ELF-1 (cell line): ENCODE measurements at regions not wholly inside any gene's neighbourhood (a gene's known extent, or its start where the extent isn't known, plus 50 kb on each side); places are given as distances from the start of the nearest gene placed in this dataset.

Source experiments
- DNase-seq: peaks from one replicate; pipeline ENCODE4 v3.0.0-alpha.2; 2016; ENCODE audit warnings: low read depth, low spot score

DNA sequence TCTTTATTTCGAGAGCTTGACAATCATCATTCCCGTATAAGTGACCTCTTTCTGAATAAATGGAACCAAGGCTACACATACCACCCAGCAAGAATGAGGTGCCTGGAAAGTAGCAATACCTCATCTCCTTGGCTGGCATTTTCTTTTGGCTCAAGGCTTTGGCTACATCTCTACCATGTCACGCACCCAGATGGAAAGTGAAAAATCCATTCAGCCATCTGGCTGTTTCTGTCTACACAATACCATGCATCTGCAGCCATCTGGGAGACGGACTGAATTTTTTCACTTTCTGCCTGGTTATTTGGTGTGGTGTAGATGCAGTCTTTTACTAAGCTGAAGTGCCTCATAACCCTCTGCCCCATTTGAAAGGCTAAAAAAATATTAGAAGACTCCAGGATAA lies 566.9 kb downstream of the BCL11A start:
- no peak for DNase-seq

DNA sequence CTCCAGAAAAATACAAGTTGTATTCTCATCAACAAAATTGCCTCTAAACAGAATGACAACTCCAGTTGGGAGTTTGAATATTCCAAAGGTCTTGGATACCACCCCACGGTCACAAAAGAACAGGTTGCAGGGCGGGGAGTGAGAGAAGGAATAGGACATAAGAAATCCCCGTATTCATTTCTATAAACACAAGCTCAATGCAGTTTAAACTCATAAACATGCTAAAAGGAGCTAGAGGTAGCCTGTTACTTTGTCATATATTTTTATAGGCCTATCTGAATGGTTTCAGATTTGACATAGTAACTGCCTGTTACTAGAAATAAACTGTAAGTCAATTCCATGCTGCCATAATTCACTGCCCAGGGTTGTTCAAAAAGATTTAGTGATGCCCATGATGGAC lies 567.5 kb downstream of the BCL11A start:
- no peak for DNase-seq

DNA sequence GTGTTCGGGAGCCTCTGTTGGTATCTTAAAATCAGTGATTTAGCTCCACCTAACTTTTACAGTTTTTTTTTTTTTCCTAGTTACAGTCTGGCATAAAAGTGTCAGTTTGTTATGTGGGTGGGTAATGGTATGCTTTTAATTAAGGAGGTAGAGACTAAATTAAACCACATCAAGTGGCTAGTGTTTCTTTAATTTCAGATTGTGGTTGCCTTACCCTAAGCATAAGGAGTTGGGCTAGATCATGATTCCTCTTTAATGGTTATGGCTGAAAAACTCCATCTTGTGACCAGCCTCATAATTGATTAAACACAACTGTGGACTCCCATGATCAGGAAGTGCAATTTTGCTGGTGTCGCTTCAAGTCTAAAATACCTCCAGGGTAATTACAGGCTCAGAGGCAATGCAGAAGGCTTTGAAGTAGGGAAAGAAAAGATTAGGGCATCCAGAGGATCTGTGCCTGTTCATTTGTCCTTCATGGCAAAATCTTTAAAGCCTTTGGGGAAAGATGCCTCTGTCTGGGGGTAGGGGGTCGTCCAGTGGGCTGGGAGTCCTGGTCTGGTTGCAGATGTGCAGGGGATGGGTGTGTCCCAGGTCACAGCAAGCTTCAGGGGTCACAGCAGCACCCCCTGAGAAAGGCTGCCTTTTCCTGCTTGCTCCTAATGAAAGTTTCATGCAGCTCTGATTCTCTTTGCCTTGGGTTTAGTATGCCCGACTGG lies 579.2 kb downstream of the BCL11A start:
- peak; percentile 32 for DNase-seq

GRCh38 chr2:59969161-59969560 lies 584.3 kb downstream of the BCL11A start:
- DNase-seq, result no peak

GRCh38 chr2:59968441-59968840 lies 585.0 kb downstream of the BCL11A start:
- no peak for DNase-seq

GRCh38 chr2:59967691-59968090 lies 585.8 kb downstream of the BCL11A start:
- no peak for DNase-seq

DNA sequence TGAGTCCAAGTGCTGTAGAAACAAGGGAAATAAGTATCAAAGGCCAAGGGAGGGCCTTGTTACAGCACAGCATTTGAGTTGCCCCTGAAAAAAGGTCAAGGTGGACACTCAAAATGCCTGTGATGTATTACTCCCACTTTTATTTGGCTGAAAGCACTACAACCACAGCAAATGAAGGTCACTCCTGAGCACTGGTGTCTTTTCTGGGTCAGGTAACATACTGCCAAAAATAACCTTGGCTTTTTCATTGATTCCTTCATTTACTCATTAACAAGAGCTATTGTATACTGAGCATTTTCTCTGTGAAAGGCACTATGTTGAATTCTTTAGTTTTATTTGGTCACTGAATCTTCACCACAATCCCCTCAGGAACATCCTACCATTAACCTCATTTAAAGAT lies 590.3 kb downstream of the BCL11A start:
- DNase-seq, result no peak

- DNase-seq, result no peak
These were observed 591.7 kb downstream of the BCL11A start for GRCh38 chr2:59961746-59962145.

- no peak for DNase-seq
These were observed 593.5 kb downstream of the BCL11A start for GRCh38 chr2:59959944-59960343.

DNA sequence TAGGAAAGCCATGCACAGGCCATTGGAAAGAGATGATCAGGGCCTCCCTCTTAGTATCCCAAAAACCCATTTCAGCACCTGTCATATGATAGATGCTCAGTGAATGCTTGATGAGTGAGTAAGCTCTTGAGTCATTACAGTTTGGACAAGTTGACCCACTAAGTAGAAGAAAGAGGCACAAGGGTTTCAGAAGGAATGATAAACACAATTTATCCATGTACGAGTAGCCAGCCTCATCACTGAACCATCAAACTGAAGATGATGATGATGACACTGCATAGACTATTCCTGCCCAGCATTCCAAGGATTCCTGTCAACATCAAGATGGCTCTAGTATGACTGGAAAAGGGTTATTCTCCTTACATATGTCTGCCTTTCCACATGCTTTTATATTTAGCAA lies 596.0 kb downstream of the BCL11A start:
- DNase-seq, result no peak

DNA sequence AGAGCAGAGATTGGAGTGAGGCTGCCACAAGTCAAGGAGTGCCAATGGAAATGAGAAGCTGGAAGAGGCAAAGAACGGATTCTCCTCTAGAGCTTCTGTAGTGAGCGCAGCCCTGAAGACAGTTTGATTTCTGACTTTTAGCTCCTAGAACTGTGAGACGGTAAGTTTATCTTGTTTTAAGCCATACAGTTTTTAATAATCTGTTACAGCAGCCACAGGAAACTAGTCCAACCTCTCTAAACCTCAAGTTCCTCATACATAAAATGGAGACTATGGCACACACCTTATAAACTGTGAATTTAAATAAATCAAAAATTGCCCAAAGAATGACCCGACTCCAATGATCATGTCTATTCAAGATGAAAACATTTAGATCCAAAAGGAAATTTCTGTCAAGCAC lies 596.5 kb downstream of the BCL11A start:
- DNase-seq, result no peak

DNA sequence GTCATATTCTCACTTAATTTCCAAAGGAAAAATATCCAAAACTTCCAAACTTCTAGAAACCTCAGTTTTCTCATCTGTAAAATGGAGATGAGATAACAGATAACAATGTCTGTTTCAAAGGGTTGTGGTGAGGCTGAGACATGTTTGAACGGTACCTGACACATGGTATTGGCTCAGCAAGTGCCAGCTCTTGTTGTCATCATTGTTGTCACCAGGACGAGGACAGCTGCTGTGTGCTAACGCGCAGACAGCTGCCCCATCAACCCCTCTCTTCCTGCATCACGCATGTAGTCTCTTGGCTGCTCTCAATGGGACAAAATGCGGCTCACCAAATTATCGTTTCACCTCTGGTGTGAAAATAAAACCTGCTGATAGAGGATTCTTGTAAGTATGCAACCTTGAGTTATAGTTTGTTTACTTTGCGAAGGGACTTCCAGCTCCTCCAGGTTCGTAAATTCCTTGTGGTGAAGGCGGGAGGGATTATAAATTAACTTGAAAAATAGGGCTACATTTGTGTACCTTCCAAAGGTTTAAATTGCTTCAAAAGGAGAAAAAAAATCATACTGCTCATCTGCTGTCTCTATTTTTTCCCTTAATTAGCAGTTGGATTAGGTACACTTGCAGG lies 605.4 kb downstream of the BCL11A start:
- no peak for DNase-seq

DNA sequence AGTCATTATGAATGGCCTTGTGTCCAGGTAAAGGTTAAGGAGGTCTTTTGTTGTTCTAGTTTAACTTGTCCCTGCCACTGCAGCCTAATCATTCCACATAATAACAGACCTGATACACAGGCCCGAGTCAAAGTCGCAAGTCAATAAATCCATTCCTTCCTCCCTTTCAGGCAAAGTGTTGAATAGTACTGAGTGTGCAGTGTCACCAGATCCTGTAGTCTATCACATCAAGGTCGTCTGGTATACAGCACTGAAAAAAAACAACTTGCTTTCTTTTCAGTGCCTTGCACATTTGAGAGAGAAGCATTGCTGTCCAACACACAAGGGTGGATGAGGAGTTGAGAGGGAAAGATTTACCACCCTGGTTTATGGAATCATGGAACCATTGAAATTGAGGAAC lies 606.2 kb downstream of the BCL11A start:
- DNase-seq, result no peak

DNA sequence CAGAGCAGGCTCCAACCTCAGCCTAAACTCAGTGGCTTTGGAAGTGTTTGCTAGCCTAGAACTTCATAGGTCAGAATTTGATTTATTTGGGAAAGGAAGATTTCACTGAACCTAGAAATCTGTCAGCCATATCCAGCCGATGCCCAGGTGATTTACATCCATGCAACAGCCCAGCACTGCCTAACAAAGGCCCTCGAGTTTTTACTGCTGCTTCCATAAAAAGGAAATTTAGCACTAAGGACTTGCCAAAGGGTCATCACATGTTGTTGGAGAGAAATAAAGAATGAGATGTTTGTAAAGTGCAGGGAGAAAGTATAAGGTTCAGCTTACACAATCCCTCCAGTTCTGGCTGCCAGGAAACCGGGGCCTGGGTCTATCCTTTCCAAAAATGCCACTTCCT lies 614.2 kb downstream of the BCL11A start:
- no peak for DNase-seq

- no peak for DNase-seq
These were observed 615.3 kb downstream of the BCL11A start for GRCh38 chr2:59938181-59938580.

DNA sequence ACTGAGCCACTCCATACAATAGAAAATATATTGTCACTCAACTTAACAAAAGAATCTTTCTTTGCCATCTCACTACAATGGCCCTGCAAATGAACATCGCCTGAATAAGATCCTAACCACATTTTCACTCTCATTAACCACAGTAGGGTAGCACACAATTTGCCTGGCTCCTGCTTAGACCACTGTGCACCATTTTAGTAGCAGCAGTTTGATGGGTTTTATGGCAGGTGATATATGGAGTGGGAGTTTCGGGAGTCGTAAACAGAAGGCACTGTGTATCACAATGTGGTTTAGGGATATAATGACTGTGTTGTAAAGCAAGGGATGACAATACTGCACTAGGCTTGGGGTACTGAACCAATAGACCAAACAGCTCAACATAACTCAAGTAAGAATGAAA lies 617.4 kb downstream of the BCL11A start:
- no peak for DNase-seq

- DNase-seq, result no peak
These were observed 618.4 kb downstream of the BCL11A start for GRCh38 chr2:59935005-59935404.

- no peak for DNase-seq
These were observed 619.5 kb downstream of the BCL11A start for GRCh38 chr2:59933948-59934347.

DNA sequence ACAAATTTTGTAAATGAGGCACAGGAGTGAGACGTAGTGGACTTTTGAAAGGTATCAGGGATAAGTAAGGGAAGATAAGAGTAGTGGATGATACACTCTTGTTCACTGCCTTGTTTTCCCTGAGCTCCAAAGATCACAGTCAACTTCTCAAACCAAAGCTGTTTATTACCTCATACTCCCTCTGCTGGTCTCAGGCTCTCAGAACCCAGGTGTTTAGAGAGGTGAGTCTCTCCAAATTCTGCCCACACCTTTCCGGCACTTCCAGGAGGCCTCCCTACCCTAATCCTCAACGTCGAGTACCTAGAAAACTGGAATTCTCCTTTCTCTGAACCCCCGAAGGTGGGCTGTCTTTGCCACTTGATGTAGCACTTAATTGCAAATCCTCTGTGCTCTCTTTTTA lies 621.1 kb downstream of the BCL11A start:
- DNase-seq, result peak; percentile 27

GRCh38 chr2:59930430-59930829 lies 623.0 kb downstream of the BCL11A start:
- DNase-seq, result no peak

- DNase-seq, result no peak
These were observed 626.7 kb downstream of the BCL11A start for GRCh38 chr2:59926731-59927130.

GRCh38 chr2:59925321-59925720 lies 628.1 kb downstream of the BCL11A start:
- DNase-seq, result no peak

DNA sequence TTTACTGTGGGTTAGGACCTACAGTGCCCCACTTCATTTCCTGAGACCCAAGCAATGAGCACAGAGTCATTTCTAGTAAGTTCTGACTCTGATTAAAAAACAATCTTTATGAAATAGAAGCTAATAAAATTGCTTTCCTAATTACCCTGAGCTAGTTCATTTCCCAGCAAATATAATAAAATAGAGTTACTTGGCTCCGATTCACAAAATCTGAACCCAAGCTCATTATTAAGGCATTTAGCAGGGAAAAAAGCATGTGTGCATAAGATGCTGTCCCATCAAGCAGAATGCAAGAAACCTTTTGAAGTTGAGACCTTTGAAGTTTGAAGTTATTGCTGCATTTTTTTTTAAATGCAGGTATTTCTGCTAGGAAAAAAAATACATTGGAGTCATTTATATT lies 629.1 kb downstream of the BCL11A start:
- DNase-seq, result no peak

DNA sequence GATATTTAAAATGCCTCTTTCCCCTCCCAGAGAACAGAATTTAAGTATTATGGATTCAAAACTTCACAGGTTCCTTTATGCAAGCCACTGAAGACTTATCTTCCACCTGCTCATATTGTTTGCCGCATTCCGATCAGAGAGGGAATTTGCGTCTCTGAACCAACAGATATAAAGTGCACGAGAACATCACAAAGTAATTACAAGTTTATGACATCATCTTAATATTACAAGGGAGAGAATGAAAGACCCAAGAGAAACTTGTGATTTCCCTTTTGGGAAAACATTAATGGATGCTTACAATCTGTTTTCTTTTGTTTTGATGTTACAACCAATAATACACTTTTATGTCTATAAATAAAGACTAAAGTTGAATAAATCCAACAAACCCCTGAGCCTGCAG lies 631.0 kb downstream of the BCL11A start:
- DNase-seq, result no peak
